Skeletal muscle cell (primary cell): ENCODE measurements at regions not wholly inside any gene's neighbourhood (a gene's known extent, or its start where the extent isn't known, plus 50 kb on each side); places are given as distances from the start of the nearest gene placed in this dataset.

Source experiments
- DNase-seq: peaks from one replicate; pipeline ENCODE4 v3.0.0-alpha.2; 2010; ENCODE audit warnings: low read depth
- H3K4me3 ChIP-seq: 2 replicates; pipeline ENCODE4 v1.5.1; 2011; ENCODE audit warnings: low read depth, mild to moderate bottlenecking, control low read depth, low read length, moderate library complexity

GRCh38 chr6:167762259-167762962 lies 64.3 kb upstream of the AFDN start:
- no peak overlapping the region for H3K4me3 ChIP-seq
- no peak for DNase-seq

- no peak for DNase-seq
- H3K4me3 ChIP-seq: no peak overlapping the region
These were observed 63.4 kb upstream of the AFDN start for GRCh38 chr6:167763056-167763944.

- H3K4me3 ChIP-seq: no peak overlapping the region
- DNase-seq: no peak
These were observed 62.5 kb upstream of the AFDN start for GRCh38 chr6:167764215-167764614.

GRCh38 chr6:167764713-167765479 lies 61.8 kb upstream of the AFDN start:
- DNase-seq: no peak
- no peak overlapping the region for H3K4me3 ChIP-seq

GRCh38 chr6:167766986-167767714 lies 59.6 kb upstream of the AFDN start:
- no peak for DNase-seq
- no peak overlapping the region for H3K4me3 ChIP-seq

- H3K4me3 ChIP-seq: no peak overlapping the region
- no peak for DNase-seq
These were observed 59.0 kb upstream of the AFDN start for GRCh38 chr6:167767715-167768107.

GRCh38 chr6:167768471-167769215 lies 58.1 kb upstream of the AFDN start:
- no peak for DNase-seq

GRCh38 chr6:167769408-167770190 lies 57.1 kb upstream of the AFDN start:
- no peak overlapping the region for H3K4me3 ChIP-seq
- DNase-seq: no peak

More at GRCh38 chr6:167768471-167769215, 58.1 kb upstream of the AFDN start:
- no peak overlapping the region for H3K4me3 ChIP-seq

- no peak for DNase-seq
- H3K4me3 ChIP-seq: no peak overlapping the region
These were observed 56.3 kb upstream of the AFDN start for GRCh38 chr6:167770291-167770955.

- H3K4me3 ChIP-seq: no peak overlapping the region
- DNase-seq: no peak
These were observed 51.8 kb upstream of the AFDN start for GRCh38 chr6:167774881-167775280.

GRCh38 chr6:167776906-167777627 lies 49.6 kb upstream of the AFDN start:
- no peak for DNase-seq
- H3K4me3 ChIP-seq: no peak overlapping the region
